ENCODE measurements at regions not wholly inside any gene's neighbourhood (a gene's known extent, or its start where the extent isn't known, plus 50 kb on each side); places are given as distances from the start of the nearest gene placed in this dataset.

GRCh38 chrX:140157611-140158010 is 192.3 kb upstream of the CXorf66 start:
- TF ChIP-seq, protein P1, sequence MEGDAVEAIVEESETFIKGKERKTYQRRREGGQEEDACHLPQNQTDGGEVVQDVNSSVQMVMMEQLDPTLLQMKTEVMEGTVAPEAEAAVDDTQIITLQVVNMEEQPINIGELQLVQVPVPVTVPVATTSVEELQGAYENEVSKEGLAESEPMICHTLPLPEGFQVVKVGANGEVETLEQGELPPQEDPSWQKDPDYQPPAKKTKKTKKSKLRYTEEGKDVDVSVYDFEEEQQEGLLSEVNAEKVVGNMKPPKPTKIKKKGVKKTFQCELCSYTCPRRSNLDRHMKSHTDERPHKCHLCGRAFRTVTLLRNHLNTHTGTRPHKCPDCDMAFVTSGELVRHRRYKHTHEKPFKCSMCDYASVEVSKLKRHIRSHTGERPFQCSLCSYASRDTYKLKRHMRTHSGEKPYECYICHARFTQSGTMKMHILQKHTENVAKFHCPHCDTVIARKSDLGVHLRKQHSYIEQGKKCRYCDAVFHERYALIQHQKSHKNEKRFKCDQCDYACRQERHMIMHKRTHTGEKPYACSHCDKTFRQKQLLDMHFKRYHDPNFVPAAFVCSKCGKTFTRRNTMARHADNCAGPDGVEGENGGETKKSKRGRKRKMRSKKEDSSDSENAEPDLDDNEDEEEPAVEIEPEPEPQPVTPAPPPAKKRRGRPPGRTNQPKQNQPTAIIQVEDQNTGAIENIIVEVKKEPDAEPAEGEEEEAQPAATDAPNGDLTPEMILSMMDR (IDR thresholded peaks at IDR 0.05; ENCODE audit: extremely low read depth in 1 of 2, insufficient read depth in 1 of 2, low read depth in 1 of 2, low read length in 2 of 2) = no peak
- TF ChIP-seq EZH2 (IDR thresholded peaks at IDR 0.05; ENCODE audit: borderline replicate concordance, low read depth, low read length, severe bottlenecking) = no peak

All from endothelial cell of umbilical vein (primary cell).